ENCODE measurements at regions not wholly inside any gene's neighbourhood (a gene's known extent, or its start where the extent isn't known, plus 50 kb on each side); places are given as distances from the start of the nearest gene placed in this dataset.

DNA sequence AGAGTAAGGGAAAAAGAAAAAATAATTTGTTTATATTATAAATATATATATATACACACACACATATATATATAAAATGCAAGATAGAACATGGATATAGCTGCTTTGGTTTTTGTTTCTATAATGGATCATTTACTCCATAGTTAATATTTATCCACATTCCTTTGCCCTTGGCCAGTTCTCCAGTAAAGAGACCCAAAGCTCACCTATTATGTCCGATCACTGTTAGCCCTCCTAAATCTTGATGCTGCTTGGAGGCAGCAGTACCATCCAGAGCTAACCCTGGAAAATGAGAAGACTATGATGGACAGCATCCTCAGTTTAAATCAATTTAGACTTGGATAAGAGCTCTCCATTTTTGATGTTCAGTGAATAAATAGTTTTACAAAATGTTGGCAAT is 407.7 kb downstream of the PLPP3 start:
- no peak for TF ChIP-seq POLR2A (IDR thresholded peaks at IDR 0.05; ENCODE audit: low read length)
- no peak for TF ChIP-seq GATA1 (IDR thresholded peaks at IDR 0.05; ENCODE audit: low read depth, low read length)

All from erythroblast (primary cell).